ENCODE measurements at regions not wholly inside any gene's neighbourhood (a gene's known extent, or its start where the extent isn't known, plus 50 kb on each side); places are given as distances from the start of the nearest gene placed in this dataset.

DNA sequence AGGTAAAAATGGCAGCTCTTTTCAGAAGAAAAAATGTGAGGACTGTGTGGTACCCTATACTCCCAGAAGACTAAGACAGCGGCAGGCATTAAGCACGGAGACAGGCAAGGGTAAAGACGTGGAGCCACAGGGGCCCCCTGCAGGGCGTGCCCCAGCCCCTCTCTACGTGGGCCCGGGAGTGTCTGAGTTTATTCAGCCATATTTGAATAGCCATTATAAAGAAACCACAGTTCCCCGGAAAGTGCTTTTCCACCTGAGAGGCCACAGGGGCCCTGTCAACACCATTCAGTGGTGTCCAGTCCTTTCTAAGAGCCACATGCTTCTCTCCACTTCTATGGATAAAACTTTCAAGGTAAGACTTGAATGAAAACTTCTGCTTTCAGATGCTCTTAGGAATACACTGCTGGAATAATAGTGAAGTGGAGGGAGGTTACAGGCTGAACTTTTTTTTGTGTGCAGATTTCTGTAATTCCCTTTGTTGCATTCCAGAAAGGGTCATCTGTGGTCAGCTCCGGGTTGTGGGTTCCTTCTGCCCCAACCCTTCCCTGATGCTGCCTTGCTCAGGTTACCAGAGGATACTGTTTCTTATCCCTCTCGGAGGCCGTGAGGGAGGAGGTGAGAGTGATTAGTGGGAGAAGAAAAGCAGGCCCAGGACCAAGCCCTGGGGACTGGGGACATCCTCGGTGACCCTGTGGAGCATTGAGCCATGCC is 58.4 kb downstream of the SLC25A47 start:
- no peak for DNase-seq

DNA sequence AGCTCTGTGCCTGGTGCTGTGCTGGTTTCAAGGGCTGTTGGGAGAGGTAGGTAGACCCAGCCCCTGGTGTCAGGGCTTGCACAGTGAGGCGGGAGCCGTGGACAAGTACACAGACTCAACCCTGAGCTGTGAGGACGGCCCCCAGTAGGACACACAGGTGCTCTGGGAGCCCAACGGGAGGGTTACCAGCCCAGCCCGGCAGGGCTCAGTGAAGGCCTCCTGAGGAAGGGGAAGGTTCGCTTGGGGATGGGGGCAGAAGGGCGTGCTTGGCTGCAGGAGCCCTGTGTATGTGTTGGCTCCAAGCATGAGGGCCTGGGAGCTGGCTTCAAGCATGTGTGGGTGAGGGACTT is 58.9 kb downstream of the SLC25A47 start:
- DNase-seq = no peak

DNA sequence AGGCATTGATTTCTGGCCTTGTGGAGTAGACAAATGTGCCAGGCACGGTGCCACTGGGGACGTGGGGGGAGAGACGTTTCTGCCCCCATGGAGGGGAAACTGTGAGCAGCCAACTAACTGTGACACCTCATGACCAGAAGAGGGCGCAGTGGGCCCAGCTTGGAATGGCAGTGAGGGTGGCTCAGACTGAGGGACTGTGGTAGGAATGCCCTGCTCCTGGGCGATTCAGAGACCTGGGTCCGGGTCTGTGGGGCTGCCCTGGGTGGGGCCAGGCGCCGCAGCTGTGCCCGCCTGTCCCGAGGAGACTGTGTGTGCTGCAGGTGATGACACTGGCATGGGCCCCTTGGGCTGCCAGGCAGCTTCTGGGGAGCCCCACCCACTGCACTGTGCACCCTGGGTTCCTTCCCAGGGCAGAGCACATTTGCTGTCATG is 60.6 kb downstream of the SLC25A47 start:
- peak; percentile 52 to 61 for DNase-seq

DNA sequence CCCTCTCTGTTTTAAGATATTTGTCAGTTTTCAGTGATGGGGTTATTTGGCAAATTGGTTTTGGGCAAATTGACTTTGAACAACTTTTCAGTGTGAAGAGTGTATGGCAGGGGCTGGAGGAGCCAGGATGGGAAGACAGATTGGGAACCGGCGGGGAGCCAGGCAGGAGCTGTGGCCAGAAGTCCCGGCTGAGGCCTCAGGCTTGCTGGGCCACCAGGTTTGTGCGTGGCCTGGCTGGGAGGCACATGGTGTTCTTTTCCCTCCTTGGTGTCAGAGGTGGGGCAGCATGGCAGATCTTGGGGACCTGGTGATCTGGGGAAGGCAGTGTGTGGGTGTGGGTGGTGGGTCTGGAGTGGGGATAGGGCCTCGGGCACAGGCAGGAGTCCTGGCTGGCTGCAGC is 61.1 kb downstream of the SLC25A47 start:
- no peak for DNase-seq

DNA sequence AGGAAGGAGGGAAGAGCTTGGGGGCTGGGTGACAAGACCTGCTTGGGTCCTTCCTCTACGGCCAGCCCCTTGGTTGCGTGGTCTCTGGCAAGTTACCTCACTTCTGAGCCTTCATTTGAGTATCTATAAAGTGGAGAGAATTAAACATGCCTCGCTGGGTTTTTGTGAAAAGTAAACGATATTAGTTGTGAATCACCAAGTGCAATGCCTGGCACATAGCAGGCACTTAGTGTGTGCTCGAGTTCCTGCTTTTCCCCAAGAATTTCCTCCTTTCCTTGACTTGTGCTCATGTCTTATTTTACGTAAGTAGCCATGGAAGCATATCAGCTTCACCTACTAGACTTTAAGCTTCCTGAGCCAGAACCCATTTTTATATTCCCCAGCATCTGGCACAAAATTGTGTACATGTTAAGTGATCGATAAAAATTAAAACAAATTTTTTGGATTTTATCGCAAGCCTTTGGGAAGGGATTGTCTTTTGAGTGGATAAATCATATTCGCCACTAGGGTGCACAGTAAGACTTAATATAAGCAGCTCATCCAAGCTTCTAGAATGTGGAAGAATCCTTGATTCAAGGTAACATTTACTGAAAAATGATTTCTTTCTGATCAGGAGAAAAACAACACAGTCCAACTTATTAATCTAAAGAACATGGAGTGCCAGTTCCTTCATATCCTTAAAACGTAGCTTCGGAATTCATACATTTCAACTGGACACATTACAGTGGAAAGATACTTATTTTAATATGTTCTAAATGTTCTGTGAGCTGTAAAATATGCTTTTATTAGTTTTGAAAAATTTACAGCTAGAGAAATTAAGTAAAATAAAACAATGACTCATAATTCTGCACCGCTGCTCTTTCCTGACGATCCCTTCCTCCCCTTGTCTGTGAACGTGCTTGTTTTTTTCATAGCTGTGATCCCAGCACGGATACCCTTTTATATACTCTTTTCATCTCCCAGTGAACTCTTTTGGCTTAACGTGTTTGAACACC is 62.0 kb downstream of the SLC25A47 start:
- no peak for DNase-seq

DNA sequence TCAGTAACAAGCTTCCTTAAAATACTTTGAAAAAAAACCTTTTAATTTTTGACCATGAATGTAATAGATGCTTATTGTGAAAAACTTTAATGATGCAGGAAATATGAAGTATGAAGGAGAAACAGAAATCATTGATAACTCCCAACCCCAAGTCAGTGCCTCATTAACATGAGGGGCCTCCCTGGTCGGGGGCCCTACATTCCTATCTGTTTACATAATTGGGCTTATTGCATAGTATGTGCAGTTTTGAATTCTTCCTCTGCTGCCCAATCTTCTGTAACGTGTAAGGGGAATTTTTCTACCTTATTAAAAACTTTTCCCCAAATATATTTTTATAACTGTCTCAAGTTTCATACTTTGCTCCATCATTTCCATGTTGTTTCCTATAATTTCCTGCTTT is 63.0 kb downstream of the SLC25A47 start:
- DNase-seq = no peak

DNA sequence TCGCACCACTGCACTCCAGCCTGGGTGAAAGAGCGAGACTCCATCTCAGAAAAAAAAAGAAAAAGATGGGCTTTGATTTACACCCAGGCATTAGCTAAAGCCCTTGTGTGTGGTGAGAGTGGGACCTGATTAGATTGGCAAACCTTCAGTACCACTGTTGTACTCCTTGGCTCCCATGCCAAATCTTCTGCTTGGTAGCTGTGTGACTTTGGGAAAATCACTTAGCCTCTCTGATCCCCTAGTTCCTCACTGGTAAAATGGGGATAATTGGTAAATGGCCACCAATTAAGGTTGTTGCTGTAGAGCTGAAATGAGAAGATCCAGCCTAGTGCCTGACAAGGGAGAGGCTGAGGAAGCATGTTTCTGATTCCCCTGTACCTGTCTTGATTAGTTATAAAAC is 63.7 kb downstream of the SLC25A47 start:
- no peak for DNase-seq

DNA sequence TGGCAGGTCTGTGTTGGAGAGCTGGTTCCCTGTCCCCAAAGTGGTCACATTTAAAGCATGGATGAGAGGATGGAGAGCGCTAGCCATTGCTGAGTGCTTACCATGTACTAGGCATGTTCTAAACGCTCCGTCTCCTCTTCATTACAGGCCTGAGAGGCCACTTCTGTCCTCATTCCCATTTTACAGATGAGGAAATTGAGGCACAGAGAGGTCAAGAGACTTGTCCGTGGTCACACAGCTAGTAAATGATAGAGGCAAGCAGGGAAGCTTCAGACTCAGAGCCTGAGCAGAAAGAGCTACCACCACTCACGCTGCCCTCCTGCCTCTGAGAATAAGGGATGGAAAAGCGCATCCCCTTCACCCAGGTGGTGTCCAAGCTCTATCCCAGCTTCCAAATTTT is 64.3 kb downstream of the SLC25A47 start:
- no peak for DNase-seq

DNA sequence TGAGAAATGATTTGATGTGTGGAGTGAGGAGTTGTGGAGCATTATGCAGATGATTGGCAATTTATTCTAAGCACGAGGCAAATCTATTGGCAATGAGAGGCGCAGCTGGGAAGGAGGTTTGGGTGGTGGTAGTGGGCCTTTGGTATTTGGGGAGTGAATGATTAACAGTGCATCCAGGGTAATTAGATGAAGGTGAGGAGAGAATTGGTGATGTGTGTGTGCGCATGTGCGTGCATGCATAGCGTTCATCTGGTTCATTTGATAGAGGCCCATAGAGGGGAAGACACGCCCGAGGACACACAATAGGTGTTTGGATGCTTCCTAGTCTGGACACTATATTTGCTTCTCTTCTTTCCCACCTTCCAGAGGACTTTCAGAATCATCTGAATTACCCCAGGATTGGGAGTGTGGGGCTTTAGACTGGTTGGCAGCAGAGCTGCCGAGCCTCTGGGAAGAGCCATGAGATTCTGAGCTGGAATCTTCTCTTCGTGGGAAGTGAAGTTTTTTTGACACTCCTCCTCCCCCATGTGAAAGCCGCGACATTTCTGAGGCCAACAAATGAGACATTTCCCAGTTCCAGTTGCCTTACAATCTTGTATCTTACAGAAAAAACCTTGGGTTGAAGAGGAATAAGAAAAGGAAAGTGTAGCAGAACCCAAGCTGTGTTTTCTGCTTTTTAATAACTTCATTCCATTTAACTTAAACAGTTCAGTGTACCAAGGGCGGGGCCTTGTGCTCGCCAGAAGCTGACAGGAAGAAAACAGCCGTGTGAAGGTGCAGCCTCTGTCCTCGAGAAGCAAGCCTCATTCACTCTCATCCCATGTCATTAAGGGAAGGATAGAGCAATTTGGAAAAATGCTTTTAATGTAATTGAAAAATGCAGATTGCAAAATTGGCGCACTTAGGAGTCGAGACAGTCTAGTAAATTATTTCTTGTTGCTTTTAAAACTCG is 65.2 kb downstream of the SLC25A47 start:
- DNase-seq = no peak

DNA sequence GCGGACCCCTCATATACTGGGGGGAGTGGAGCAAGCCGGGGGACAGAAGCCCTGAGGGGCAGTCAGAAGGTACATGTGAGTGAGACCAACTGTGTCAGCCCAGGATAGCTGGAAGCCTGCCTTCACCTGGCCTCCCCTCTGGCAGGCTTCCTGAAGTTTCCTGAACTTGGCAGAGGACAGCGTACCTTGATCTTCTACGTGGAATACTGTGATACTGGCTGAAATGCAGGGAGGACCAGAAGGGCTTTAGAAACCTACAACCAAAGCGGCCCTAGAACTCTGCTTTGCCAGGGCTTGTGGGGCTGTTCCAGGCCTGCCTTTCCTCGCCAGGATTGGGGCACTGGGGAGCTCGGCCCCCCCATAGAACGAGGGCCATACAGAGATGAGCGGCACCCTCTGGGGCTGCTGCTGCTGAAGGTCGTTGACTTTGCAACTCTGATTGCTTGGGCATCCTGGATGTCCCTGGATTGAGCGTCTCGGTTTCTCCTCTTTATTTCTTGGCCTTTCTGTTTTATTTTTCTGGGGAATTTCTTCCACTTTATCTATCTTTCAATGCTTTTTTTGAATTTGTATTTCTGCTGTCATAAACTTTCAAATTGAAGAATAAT is 66.5 kb downstream of the SLC25A47 start:
- DNase-seq = no peak

DNA sequence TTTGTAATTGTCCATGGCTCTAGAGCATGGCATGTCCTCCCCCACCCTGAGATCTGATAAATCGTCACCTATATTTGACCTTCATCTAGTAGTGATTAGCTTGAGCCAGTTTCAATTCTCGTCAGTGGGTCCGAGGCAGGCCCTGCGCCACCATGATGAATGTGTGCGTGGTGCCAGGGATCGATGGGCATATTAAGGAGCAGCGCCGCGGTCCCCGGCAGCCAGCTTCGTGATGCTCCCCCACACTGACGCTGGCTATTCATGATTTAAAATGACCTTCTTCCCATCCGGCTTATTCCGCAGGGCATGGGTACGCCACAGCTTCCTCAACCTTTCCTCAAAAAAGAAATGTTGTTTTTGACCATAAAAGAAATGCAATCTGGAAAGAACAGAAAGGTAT is 68.0 kb downstream of the SLC25A47 start:
- no peak for DNase-seq

DNA sequence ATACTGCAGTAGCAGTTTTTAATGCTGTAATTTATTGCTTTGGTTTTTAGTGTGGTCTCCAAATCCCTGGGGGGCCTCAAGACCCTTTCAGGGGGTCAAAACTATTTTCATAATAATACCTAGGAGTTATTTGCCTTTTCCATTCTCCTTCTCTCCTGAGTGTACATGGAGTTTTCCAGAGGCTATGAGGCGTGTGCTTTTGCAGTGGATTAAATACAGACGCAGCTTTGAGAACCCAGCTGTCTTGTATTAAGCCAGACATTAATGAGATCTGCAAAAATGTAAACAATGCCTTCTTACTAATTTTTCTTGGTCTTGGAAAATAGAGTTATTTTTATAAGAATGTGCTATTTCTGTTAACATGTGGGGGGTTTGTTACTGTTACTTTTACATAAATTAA is 68.6 kb downstream of the SLC25A47 start:
- DNase-seq = no peak

DNA sequence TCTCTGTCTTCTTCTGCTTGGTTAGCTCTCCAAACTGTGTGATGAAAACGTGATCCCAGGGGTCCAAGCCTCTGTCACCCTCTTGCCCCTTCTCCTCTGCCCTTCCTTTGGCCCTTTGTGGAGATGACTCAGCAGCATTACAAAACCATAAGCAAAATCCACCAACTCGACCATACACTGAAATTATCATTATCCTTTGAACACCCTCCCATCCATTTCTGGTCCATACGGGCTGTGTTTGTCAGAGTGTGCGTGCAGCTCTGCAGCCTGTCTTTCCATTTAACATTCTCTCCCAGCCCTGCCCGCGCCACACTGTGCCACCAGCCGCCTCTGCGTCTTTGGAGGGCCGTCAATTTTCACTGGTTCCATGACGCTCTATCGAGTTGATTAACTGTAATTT is 69.2 kb downstream of the SLC25A47 start:
- DNase-seq = no peak

DNA sequence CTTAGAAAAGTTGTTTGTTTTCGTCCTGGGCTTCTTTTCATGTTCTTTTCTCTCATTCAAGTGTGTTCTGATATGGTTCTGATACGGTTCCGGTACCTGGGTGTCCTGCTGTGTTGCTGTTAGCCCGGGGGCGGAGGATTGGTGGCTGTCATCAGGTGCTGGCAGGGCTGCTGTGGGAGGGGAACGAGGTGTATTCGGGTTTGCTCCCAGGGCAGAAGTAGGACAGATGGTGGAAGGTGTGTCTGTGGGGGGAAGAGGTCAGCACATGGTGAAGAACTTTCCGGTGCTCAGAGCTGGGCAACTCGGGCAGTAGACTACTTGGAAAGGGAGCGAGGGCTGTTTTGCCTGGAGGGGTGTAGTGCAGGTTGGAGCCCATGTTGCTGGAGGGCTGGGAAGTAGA is 70.2 kb downstream of the SLC25A47 start:
- no peak for DNase-seq

DNA sequence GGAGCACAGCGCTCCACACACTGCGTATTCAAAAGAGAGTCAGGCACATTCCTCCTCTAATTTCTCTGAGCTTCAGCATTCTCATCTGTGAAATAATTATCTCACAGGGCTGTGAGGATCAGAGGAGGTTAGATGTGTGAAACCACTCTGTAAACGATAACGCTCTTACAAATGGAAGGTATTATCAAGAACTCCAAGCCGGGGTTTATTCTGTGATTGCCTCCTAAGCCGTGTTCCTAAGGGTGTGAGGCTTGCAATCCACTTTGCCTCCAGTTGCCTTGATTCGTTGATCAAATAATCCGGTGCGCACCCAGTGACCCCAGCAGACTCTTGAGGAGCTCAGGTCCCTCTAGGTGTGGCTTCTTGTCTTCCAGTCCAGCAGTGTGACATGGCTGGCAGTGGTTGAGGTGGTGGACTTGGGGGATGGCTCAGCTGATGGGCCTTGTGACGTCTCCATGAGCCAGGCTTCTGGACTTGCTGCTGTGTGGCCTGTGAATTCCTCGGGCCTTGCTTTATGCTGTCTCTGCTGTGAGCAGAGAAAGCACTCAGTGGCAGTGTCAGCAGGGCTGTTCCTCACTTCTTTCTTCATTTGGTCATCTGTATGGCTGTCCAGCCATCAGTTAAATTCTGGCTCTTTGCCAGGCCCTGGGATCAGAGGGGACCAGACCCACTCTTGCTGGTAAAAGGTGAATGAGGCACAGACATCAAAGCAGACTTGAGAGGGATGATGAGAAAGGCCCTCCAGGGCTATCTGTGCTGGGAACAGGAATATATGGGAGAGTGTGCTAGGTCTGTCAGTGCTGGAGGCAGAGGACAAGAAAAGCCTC is 71.0 kb downstream of the SLC25A47 start:
- DNase-seq = no peak

DNA sequence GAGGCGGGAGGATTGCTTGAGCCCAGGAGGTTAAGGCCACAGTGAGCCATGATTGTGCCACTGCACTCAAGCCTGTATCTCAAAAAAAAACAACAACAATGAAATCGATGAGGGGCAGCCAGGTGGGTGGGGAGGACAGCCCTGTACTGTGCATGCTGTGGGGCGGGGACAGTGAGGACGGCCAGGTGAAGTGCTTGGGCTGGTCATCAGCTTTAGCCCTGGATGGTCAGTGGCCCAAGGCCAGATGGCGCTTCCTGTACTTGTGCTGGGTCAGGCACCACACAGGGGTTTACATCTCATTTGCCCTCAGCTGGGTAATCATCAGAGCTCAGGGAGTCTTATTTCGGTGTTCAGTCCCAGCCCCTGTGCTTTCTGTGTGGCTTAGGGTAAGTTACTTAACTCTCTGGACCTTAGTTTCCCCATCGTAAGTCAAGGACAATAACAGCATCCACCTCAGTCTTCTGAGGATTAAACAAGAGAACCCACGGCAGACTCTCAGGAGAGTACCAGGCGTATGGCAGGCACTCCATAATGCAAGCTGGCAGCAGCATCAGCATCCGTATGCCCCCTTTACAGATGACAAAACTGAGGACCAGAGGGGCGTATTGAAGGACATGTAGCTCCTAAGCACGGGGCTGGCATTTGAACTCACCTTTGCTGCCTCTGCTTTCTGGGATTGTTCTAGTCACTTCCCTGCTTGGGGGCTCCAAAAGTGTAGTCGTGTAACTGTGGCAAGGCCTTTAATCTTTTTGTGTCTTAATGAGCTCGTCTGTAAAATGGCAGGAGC is 71.9 kb downstream of the SLC25A47 start:
- DNase-seq = no peak

DNA sequence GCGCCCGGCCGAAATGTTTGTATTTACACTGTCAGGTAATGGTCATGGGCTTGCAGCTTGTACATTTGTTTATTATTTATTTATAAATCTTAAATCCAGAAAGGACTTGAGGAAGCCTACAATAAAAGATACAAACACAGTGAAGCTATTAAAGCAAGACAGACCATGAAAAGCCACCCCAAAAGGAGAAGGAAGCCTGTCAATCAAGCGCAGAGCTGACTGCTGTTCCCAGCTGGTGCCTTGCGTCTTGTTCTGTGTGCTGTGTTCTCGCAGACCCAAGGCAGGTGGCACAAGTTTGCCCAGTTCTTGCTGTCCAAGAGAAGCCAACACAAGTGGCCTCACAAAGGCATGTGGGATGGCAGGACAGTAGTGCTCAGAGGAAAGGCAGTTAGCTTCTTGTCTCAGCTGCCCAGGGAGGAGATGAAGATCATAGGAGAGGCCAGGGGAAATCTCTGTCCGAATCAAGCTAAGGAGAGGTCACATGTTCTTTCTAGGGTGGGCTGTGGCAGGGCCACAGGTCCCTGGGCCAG is 73.2 kb downstream of the SLC25A47 start:
- no peak for DNase-seq

DNA sequence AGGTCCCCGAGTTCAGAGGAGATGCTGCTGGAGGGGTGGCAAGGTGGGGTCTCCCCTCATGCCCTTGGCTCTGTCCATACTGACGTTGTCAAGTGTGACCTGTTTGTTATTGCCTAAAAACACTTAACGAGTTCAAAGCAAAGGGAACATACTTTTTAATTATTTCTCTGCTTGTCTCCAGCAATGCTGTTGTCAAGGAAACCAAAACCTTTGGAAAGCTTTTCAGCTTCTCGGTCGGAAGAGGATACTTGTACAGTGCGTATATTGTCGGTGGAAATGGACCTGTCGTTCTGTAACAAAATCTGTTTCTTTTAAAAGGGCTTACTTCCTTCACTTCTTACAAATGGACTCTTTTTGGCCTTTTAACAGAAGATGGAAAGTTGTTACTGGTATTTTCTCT is 73.9 kb downstream of the SLC25A47 start:
- no peak for DNase-seq

DNA sequence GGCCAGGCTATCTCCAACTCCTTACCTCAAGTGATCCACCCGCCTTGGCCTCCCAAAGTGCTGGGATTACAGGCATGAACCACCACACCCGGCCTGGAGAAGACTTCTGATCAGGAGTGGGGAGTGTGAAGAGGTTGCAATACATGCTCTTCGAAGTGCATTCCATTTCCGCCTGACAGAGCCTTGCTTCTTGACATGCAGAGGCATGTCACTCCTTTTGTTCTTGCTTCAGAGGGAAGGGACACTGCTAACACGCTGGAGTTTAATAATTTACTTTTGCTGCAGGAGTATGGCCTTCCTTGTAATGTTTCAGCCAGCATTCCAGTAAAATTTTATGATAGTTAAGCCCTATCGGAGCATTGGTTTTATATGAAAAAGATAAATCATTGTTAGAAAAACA is 74.9 kb downstream of the SLC25A47 start:
- no peak for DNase-seq

DNA sequence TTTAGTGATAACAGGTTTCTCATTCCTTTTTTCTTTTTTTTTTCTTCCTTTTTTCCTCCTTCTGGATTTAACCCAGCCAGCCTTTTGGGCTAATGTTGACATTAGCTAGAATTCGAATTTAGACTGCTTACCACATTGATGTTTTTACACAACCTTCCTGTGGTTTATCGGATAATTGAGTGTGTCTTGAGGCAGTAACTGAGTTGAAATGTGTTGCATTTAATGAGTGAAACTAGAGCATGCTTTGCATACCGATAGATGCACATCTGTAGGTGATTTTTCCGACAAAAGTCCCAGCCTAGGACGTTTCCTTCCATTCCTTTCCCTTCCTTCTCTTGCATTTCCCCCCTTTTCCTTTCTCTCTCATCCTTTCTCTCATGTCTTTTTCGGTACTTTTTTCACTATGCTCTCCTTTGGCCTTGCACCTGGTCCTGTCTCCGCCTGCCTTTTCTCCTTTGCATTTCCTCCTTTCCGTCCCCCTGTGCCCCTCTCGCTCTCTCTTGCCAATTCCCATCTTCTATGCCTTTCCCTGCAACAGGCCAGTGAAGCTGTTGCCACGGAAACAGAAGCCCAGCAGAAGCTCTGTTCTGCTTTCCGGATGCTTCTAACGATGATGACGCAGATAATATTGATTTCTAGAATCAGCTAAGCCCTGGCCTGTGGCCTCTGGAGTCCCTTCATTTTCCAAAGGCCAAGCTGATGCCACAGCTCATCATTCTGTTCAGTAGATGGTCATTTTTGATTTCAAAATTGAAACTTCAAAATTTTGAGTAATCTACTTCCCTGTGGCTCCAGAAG is 76.1 kb downstream of the SLC25A47 start:
- no peak for DNase-seq
